Liver (tissue), 8 donors: ENCODE measurements at regions not wholly inside any gene's neighbourhood (a gene's known extent, or its start where the extent isn't known, plus 50 kb on each side); places are given as distances from the start of the nearest gene placed in this dataset.

ENCODE experiments used
- DNase-seq: peaks from one replicate; pipeline ENCODE4 v3.0.0-alpha.2; 2017; ENCODE audit warnings: low spot score
- H3K27ac ChIP-seq, 2 donors: one replicate each; pipeline ENCODE4 v1.7.0; 2013; ENCODE audit warnings: inconsistent platforms in 2 of 2, low read length in 2 of 2, control low read depth in 1 of 2, low read depth in 1 of 2, mild to moderate bottlenecking in 1 of 2
- H3K27me3 ChIP-seq, 4 donors: one replicate each; pipeline versions ENCODE4 v1.6.1 to v1.7.0; 2013; ENCODE audit warnings: low read length in 3 of 4, inconsistent platforms in 1 of 4, mild to moderate bottlenecking in 1 of 4, moderate library complexity in 1 of 4; ENCODE audit not compliant: control insufficient read depth in 4 of 4, insufficient read depth in 4 of 4
- H3K36me3 ChIP-seq, 4 donors: one replicate each; pipeline versions ENCODE4 v1.6.1 to v1.7.0; 2013; ENCODE audit warnings: low read length in 3 of 4, mild to moderate bottlenecking in 3 of 4, low read depth in 1 of 4, moderate library complexity in 1 of 4; ENCODE audit not compliant: control insufficient read depth in 4 of 4, insufficient read depth in 3 of 4
- H3K4me1 ChIP-seq, 4 donors: one replicate each; pipeline versions ENCODE4 v1.6.1 to v1.7.0; 2013; ENCODE audit warnings: low read length in 3 of 4, mild to moderate bottlenecking in 3 of 4, moderate library complexity in 1 of 4; ENCODE audit not compliant: control insufficient read depth in 4 of 4, insufficient read depth in 4 of 4
- H3K4me3 ChIP-seq, 3 donors: one replicate each; pipeline versions ENCODE4 v1.6.1 to v1.7.0; 2013; ENCODE audit warnings: low read length in 3 of 3, control low read depth in 1 of 3, low read depth in 1 of 3, mild to moderate bottlenecking in 1 of 3
- H3K9ac ChIP-seq, 2 donors: one replicate each; pipeline ENCODE4 v1.7.0; 2013; ENCODE audit warnings: low read length in 2 of 2, mild to moderate bottlenecking in 2 of 2, moderate library complexity in 2 of 2, control low read depth in 1 of 2, low read depth in 1 of 2
- H3K9me3 ChIP-seq, 4 donors: one replicate each; pipeline versions ENCODE4 v1.6.1 to v1.7.0; 2013; ENCODE audit warnings: low read length in 3 of 4; ENCODE audit not compliant: control insufficient read depth in 4 of 4
- ATF3 ChIP-seq: IDR thresholded peaks from 2 replicates; pipeline ENCODE4 v1.6.1; 2016; ENCODE audit warnings: antibody characterized with exemption
- CTCF ChIP-seq: fragments of 150-350 bp; IDR thresholded peaks from 2 replicates; pipeline ENCODE4 v1.5.1; 2017; ENCODE audit warnings: improper control_type of control experiment, low read depth, low read length; ENCODE audit not compliant: missing input control
- EGR1 ChIP-seq, 2 donors: IDR thresholded peaks; 2 replicates each; pipeline ENCODE4 v1.6.1; 2016 to 2018; ENCODE audit warnings: antibody characterized with exemption in 2 of 2, low read depth in 2 of 2
- FOXA1 ChIP-seq: IDR thresholded peaks from 2 replicates; pipeline ENCODE4 v1.6.1; 2016; ENCODE audit warnings: antibody characterized with exemption
- FOXA2 ChIP-seq: IDR thresholded peaks from 2 replicates; pipeline ENCODE4 v1.6.1; 2016; ENCODE audit warnings: antibody characterized with exemption
- GABPA ChIP-seq, 2 donors: IDR thresholded peaks in 1 of 2; conservative IDR thresholded peaks in 1 of 2; 2 replicates each; pipeline ENCODE4 v1.6.1; 2016; ENCODE audit warnings: antibody characterized with exemption in 2 of 2, mild to moderate bottlenecking in 1 of 2, moderate library complexity in 1 of 2
- HNF4A ChIP-seq, 2 donors: conservative IDR thresholded peaks; 2 replicates each; pipeline ENCODE4 v1.6.1; 2016; ENCODE audit warnings: antibody characterized with exemption in 2 of 2, mild to moderate bottlenecking in 2 of 2
- HNF4G ChIP-seq: IDR thresholded peaks from 2 replicates; pipeline ENCODE4 v1.6.1; 2016; ENCODE audit warnings: antibody characterized with exemption
- MAX ChIP-seq: IDR thresholded peaks from 2 replicates; pipeline ENCODE4 v1.6.1; 2016; ENCODE audit warnings: antibody characterized with exemption
- NR2F2 ChIP-seq: IDR thresholded peaks from 2 replicates; pipeline ENCODE4 v1.6.1; 2016; ENCODE audit warnings: antibody characterized with exemption
- RAD21 ChIP-seq, 2 donors: IDR thresholded peaks; 2 replicates each; pipeline ENCODE4 v1.6.1; 2016; ENCODE audit warnings: antibody characterized with exemption in 2 of 2, mild to moderate bottlenecking in 2 of 2
- REST ChIP-seq: IDR thresholded peaks from 2 replicates; pipeline ENCODE4 v1.6.1; 2016; ENCODE audit warnings: antibody characterized with exemption, mild to moderate bottlenecking
- SP1 ChIP-seq: IDR thresholded peaks from 2 replicates; pipeline ENCODE4 v1.6.1; 2018; ENCODE audit warnings: antibody characterized with exemption, mild to moderate bottlenecking
- TAF1 ChIP-seq: conservative IDR thresholded peaks from 2 replicates; pipeline ENCODE4 v1.6.1; 2016; ENCODE audit warnings: antibody characterized with exemption, mild to moderate bottlenecking
- YY1 ChIP-seq: IDR thresholded peaks from 2 replicates; pipeline ENCODE4 v1.6.1; 2016; ENCODE audit warnings: antibody characterized with exemption, mild to moderate bottlenecking
- ZBTB33 ChIP-seq: IDR thresholded peaks from 2 replicates; pipeline ENCODE4 v1.6.1; 2016; ENCODE audit warnings: antibody characterized with exemption
- WGBS: extraction: QIAGEN DNeasy Blood & Tissue Kit; methylation state at CpG from one replicate; pipeline ENCODE4 v1.1.7; 2013; 5-methylcytosine and 5-hydroxymethylcytosine counted together
- donor health status: healthy.
- donor health status: healthy.
- donor health status: healthy.
- donor health status: healthy.
- donor health status: healthy.

- no peak overlapping the region for H3K27ac ChIP-seq
- no peak for DNase-seq
- H3K9ac ChIP-seq = no peak overlapping the region
- no peak for TF ChIP-seq YY1
- no peak for TF ChIP-seq RAD21 (IDR thresholded peaks at IDR 0.05)
- TF ChIP-seq ZBTB33 = no peak
- no peak for TF ChIP-seq NR2F2
- TF ChIP-seq REST = no peak
- TF ChIP-seq HNF4A (conservative IDR thresholded peaks at IDR 0.05) = no peak
- TF ChIP-seq CTCF = no peak
- TF ChIP-seq FOXA1 = no peak
- TF ChIP-seq EGR1 (IDR thresholded peaks at IDR 0.05; ENCODE audit: low read depth in 2 of 2) = no peak
- TF ChIP-seq HNF4G = no peak
- TF ChIP-seq FOXA2 = no peak
- no peak for TF ChIP-seq TAF1
- no peak for TF ChIP-seq GABPA (IDR thresholded peaks at IDR 0.05 in 1 of 2, conservative IDR thresholded peaks at IDR 0.05 in 1 of 2)
- 74% methylated on average over 1 of the region's 1 CpG for WGBS
- H3K4me1 ChIP-seq = no peaks in the 10 kb centered on the region
- peaks cover 0 to 2% (median 0%) of the 10 kb centered on the region in 4 donors for H3K27me3 ChIP-seq
- H3K36me3 ChIP-seq = no peaks in the 10 kb centered on the region
- no peaks in the 10 kb centered on the region for H3K9me3 ChIP-seq
- H3K4me3 ChIP-seq = no peak overlapping the region
Measured at GRCh38 chrX:20514358-20514757, 247.6 kb upstream of the RPS6KA3 start.

GRCh38 chrX:20513185-20513584 lies 246.5 kb upstream of the RPS6KA3 start:
- 78% methylated on average over 3 of the region's 3 CpGs for WGBS
- Histone ChIP-seq H3K36me3 (no peaks in the 10 kb centered on the region), H3K4me1 (no peaks in the 10 kb centered on the region), H3K4me3 (no peak overlapping the region), H3K27ac (no peak overlapping the region), H3K9me3 (no peaks in the 10 kb centered on the region), H3K9ac (no peak overlapping the region), H3K27me3 (peaks cover 0 to 2% (median 0%) of the 10 kb centered on the region in 4 donors)
- no peak for DNase-seq
- TF ChIP-seq FOXA2 = no peak
- TF ChIP-seq YY1 = no peak
- TF ChIP-seq SP1 = no peak
- TF ChIP-seq GABPA (IDR thresholded peaks at IDR 0.05 in 1 of 2, conservative IDR thresholded peaks at IDR 0.05 in 1 of 2) = no peak
- no peak for TF ChIP-seq MAX
- no peak for TF ChIP-seq FOXA1
- TF ChIP-seq ATF3 = no peak
- no peak for TF ChIP-seq EGR1 (IDR thresholded peaks at IDR 0.05; ENCODE audit: low read depth in 2 of 2)
- TF ChIP-seq REST = no peak
- TF ChIP-seq CTCF = no peak
- TF ChIP-seq HNF4G = no peak
- no peak for TF ChIP-seq HNF4A (conservative IDR thresholded peaks at IDR 0.05)
- TF ChIP-seq TAF1 = no peak
